ENCODE measurements at regions not wholly inside any gene's neighbourhood (a gene's known extent, or its start where the extent isn't known, plus 50 kb on each side); places are given as distances from the start of the nearest gene placed in this dataset.

DNA sequence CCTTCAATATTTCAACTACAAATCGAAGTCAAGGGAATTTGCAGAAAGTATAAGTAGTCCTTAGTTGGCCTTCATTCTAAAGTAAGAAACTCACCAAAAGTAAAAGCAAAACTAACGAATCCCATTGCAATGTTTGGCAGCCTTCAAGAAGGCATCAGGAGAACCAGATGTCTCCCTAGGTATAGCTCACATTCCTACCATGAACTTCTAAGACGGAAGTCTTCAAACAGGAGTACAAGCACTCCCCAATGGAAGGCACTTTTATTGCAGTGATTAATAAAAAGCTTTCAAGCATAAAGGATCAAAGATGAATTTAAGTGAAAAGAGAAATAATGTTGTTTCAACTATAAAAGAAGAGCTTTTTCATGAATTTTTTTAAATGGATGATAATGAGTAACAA, 236.0 kb upstream of the NR5A2 start:
- Mint-ChIP-seq H3K27ac (no peak overlapping the region), H3K27me3 (peaks cover 5% of the 10 kb centered on the region), H3K9me3 (peaks cover 2% of the 10 kb centered on the region), H3K4me1 (no peaks in the 10 kb centered on the region), H3K4me3 (no peak overlapping the region), H3K36me3 (no peaks in the 10 kb centered on the region)
- no peak for ATAC-seq

DNA sequence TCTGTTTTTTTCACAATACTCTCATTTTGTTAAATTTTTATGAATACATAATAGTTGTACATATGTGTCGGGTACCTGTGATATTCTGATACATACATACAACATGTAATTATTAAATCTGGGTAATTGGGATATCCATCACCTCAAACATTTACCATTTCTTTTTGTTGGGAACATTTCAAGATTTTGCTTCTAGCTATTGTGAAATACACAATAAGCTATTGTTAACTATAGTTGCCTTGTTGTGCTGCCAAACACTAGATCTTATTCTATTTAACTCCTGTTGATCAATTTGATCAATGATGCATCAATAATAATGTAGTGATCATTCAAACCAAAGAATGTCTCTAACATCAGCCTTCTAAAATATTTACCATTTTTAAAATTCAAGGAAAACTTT, 234.6 kb upstream of the NR5A2 start:
- peaks cover 12% of the 10 kb centered on the region for H3K27me3 Mint-ChIP-seq
- H3K4me1 Mint-ChIP-seq = no peaks in the 10 kb centered on the region
- ATAC-seq = no peak
- no peak overlapping the region for H3K27ac Mint-ChIP-seq
- peaks cover 2% of the 10 kb centered on the region for H3K9me3 Mint-ChIP-seq
- no peak overlapping the region for H3K4me3 Mint-ChIP-seq
- H3K36me3 Mint-ChIP-seq = no peaks in the 10 kb centered on the region

DNA sequence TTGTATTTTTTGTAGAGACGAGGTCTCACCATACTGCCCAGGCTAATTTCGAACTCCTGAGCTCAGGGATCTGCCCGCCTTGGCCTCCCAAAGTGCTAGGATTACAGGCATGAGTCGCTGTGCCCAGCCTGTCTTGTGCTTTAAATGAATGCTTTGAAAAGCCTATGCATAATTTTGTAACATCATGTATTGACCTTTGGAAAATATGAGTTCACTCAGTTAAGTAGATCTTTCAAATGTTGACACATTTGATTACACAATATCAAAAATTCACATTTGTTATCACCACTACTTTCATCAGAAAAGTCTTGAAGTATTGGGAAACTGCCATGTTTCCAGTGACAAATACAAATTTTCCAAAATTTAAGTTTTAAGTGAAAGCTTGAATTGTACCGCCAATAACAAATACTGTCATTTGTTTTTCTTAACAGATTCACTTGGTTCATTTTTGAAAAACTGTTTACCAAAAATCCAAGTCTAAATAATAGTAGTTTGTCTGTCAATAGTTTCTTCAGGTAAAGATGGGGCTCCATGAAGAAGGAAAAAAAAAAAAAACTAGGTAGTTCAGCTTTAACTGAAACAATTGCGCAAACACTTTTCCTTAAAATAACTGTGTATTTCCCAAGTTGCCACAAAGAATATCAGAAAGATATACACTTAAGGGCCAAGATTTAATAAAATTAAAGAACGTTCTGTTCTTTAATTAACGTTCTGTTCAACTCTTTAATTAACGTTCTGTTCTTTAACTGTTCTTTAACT, 233.2 kb upstream of the NR5A2 start:
- Mint-ChIP-seq H3K27ac (no peak overlapping the region), H3K4me1 (no peaks in the 10 kb centered on the region)
- ATAC-seq = no peak

DNA sequence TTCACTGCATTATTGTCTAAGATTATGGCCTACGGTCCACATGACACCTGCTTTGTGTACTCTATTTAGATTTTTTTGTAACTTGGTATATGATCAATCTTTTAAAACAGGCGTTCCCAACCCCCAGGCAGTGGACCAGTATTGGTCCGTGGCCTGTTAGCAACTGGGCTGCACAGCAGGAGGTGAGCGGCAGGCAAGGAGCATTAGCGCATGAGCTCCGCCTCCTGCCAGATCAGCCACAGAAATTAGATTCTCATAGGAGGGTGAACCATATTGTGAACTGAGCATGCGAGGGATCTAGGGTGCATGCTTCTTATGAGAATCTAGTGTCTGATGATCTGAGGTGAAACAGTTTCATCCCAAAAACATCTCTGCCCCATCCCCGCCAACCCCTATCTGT, 228.4 kb upstream of the NR5A2 start:
- H3K4me3 Mint-ChIP-seq = no peak overlapping the region
- no peaks in the 10 kb centered on the region for H3K4me1 Mint-ChIP-seq
- H3K27ac Mint-ChIP-seq = no peak overlapping the region
- H3K27me3 Mint-ChIP-seq = peaks cover 39% of the 10 kb centered on the region
- no peaks in the 10 kb centered on the region for H3K36me3 Mint-ChIP-seq
- no peak for ATAC-seq
- peaks cover 2% of the 10 kb centered on the region for H3K9me3 Mint-ChIP-seq

More for the DNA sequence above, 233.2 kb upstream of the NR5A2 start:
- peaks cover 12% of the 10 kb centered on the region for H3K27me3 Mint-ChIP-seq
- H3K9me3 Mint-ChIP-seq = peaks cover 2% of the 10 kb centered on the region
- no peaks in the 10 kb centered on the region for H3K36me3 Mint-ChIP-seq
- H3K4me3 Mint-ChIP-seq = no peak overlapping the region

DNA sequence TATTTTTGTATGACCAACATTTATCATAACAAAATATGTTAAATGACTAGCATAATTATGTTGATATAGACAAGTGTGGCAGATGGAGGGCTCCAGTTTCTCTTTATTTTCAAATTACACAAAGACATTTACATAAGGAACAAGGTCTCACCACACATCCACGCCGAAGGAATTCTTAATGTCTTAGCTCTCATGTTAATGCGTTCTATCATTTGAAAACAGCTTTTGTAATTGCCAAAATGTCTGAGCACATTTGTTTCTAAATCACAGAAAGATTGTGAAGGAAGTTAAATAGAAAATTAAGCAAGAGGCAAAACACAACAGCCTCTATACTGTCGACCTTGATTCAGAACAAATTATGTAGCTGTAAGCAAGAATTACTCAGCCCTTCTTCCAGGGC, 223.0 kb upstream of the NR5A2 start:
- no peaks in the 10 kb centered on the region for H3K36me3 Mint-ChIP-seq
- no peak overlapping the region for H3K4me3 Mint-ChIP-seq
- no peaks in the 10 kb centered on the region for H3K4me1 Mint-ChIP-seq
- no peak for ATAC-seq
- H3K27ac Mint-ChIP-seq = no peak overlapping the region
- peaks cover 26% of the 10 kb centered on the region for H3K27me3 Mint-ChIP-seq
- no peaks in the 10 kb centered on the region for H3K9me3 Mint-ChIP-seq

DNA sequence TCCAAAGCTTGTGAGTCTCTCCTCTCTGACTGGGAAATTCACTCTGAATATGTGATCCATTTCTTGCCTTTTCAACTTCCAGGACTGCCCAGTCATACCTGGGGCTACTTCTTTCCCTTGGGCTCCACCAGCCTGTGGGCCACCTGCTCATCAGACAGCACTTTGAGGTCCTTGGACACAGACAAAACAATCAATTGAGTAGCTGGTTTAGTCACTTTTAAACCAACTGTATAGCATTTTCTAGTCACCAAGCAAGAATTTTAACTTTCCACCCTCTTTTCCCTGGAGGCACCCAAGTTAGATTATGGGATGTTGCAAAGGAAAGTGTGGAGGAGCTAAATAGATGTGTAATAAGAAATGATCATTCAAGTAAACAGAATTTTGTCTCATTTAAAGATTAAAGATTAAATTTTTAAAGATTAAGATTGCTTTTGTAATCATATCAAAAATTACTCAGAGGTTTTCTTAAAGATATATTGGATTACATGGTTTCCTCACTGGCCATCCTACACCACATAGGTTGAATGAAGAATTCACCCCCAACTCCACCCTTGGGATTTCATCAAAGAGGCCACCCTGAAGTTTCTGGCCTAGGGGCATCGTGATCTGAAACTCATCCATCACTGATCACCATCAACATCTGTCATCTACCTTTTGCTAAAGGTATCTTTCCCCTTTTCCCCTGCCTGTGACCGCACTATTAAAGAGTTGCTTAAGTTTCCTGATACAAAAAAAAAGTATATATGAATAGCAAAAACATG, 219.2 kb upstream of the NR5A2 start:
- H3K4me3 Mint-ChIP-seq = no peak overlapping the region
- no peaks in the 10 kb centered on the region for H3K4me1 Mint-ChIP-seq
- no peaks in the 10 kb centered on the region for H3K9me3 Mint-ChIP-seq
- ATAC-seq = no peak
- no peak overlapping the region for H3K27ac Mint-ChIP-seq
- no peaks in the 10 kb centered on the region for H3K36me3 Mint-ChIP-seq
- H3K27me3 Mint-ChIP-seq = peaks cover 13% of the 10 kb centered on the region

DNA sequence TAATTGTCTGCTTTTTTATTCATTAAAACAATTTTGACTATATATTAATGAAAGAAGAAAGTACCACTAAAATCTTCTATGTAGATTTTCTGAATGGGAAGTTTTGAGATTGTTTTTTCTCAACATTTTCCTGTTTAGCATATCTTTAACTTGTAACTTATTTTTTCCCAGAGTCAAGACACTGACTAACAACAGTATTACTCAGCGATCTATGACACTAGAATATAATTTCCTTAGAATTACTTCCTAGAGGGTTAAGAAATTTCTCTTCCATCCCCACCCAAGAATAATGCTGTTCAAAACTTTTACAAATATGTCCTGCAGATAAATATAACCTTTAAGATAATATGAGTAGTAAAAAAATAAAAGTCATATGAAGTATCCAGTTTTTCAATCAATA, 218.2 kb upstream of the NR5A2 start:
- ATAC-seq = no peak
- H3K9me3 Mint-ChIP-seq = no peaks in the 10 kb centered on the region
- no peaks in the 10 kb centered on the region for H3K36me3 Mint-ChIP-seq
- peaks cover 18% of the 10 kb centered on the region for H3K27me3 Mint-ChIP-seq
- H3K27ac Mint-ChIP-seq = no peak overlapping the region
- H3K4me3 Mint-ChIP-seq = no peak overlapping the region
- no peaks in the 10 kb centered on the region for H3K4me1 Mint-ChIP-seq

DNA sequence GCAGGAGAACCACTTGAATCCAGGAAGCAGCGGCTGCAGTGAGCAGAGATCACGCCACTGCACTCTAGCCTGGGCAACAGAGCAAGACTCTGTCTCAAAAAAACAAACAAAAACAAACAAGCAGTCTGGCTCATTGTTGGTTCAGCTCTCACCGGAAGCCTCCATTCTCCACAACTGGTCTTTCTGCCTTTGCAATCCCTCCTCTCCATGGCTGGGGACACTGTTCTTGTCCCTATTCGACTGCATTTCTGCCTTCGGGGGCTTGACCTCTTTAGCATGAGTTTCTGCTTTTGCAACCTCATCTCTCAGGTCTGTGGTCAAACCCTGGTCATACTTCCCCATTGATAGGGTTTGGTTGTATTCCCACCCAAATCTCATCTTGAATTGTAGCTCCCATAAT, 216.3 kb upstream of the NR5A2 start:
- H3K4me1 Mint-ChIP-seq = no peaks in the 10 kb centered on the region
- H3K36me3 Mint-ChIP-seq = no peaks in the 10 kb centered on the region
- peaks cover 3% of the 10 kb centered on the region for H3K9me3 Mint-ChIP-seq
- no peak for ATAC-seq
- no peak overlapping the region for H3K27ac Mint-ChIP-seq
- peaks cover 24% of the 10 kb centered on the region for H3K27me3 Mint-ChIP-seq
- H3K4me3 Mint-ChIP-seq = no peak overlapping the region

DNA sequence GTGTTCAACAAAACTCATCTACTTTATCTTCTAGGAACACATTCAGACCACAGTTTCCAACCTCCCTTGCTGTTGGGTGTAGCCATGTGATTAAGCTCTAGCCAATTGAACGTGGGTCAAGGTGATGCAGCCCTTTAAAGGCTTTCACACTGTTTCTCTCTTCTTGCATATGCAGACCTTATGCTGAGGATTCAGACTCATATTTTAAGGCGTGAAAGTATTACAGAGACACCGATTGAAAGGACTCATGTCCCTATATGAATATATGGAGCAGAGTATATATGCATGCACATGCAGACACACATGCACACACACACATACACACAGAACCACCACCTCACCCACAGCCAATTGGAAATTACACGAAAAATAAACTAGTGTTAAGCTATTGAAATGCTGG, 214.3 kb upstream of the NR5A2 start:
- Mint-ChIP-seq H3K27ac (no peak overlapping the region), H3K4me1 (no peaks in the 10 kb centered on the region), H3K36me3 (no peaks in the 10 kb centered on the region), H3K27me3 (peaks cover 24% of the 10 kb centered on the region), H3K9me3 (peaks cover 3% of the 10 kb centered on the region), H3K4me3 (no peak overlapping the region)
- no peak for ATAC-seq

DNA sequence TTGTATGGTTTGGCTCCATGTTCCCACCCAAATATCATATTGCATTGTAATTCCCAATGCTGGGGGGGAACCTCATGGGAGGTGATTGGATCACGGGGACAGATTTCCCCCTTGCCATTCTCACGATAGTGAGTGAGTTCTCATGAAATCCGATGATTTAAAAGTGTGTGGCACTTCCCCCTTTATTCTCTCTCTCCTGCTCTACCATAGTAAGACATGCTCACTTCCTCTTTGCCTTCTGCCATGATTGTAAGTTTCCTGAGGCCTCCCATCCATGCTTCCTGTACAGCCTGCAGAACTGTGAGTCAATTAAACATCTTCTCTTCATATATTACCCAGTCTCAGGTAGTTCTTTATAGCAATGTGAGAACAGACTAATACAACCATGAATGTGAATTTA, 211.6 kb upstream of the NR5A2 start:
- ATAC-seq = no peak
- Mint-ChIP-seq H3K36me3 (no peaks in the 10 kb centered on the region), H3K27me3 (peaks cover 18% of the 10 kb centered on the region), H3K4me1 (no peaks in the 10 kb centered on the region), H3K4me3 (no peak overlapping the region), H3K27ac (no peak overlapping the region), H3K9me3 (peaks cover 3% of the 10 kb centered on the region)

DNA sequence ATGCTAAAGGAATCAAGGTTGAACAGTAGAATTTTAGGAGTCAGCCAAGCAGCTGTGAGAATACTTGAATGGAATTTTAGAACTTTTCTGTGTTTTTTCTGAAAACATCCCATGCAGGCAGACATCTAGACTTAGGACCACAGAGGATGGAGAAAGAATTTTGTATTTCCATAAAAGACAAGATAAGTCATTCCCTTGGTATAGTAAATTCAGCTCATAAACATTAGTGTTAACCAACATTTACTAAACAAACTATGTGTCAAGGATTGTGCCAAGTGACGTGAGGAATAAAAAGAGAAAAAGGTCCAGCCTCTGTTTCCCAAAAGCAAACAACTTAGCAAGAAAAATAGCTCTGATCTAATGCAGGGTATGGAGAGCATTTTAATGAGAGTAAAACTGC, 210.2 kb upstream of the NR5A2 start:
- Mint-ChIP-seq H3K9me3 (peaks cover 3% of the 10 kb centered on the region), H3K27me3 (peaks cover 11% of the 10 kb centered on the region), H3K36me3 (no peaks in the 10 kb centered on the region), H3K27ac (no peak overlapping the region), H3K4me1 (no peaks in the 10 kb centered on the region), H3K4me3 (no peak overlapping the region)
- ATAC-seq = no peak

DNA sequence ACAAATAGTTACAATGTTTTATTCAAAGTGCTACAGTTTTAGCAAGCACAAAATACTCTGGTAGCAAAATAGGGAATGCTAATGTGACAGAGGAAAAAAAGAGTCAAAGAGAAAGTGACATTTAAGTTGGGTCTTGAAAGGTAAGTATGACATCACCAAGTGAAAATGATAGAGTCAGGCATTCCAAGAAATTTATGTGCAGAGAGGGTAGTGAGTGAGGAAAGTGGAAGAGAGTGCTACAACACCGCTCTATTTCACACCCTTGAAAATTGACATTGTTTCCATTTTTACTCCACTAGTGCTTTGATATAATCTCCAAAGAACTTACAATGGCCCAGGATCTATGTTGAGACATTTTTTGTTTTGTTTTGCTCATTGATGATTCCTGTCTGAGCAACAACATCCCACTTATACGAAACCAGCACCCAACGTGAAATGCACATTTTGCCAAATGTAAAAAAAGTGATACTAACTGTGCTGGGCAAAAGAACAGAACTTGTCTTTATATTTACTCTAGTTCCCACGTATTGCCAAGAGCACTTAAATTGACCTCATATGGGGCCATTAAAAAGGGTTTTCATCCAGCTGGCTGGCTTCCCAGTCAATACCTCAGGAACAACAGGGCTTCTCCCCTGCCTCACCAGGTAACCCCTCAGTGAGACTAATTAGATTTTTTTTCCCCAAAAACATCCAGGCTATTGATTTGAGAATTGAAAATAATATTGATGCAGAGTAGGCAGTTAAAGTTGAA, 206.3 kb upstream of the NR5A2 start:
- H3K27ac Mint-ChIP-seq = no peak overlapping the region
- no peak for ATAC-seq

DNA sequence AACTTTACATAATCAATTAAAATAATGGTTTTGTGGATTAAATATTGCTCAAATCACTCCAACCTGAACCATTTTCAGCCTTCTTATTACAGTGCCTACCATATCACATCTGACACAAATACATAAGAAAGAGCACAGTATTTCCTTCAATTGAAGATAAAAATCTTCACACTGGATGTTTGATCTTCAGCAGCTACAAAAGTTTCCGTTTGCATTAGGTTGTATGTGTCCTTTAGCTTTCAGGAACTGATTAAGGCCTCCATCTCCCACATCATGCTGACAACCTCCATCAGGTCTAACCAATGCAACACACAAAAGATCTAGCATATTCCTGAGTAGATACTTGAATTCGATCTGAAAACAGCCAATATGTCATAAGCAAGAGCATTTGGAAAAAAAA, 195.1 kb upstream of the NR5A2 start:
- Mint-ChIP-seq H3K36me3 (no peaks in the 10 kb centered on the region), H3K9me3 (peaks cover 6% of the 10 kb centered on the region), H3K27me3 (peaks cover 43% of the 10 kb centered on the region), H3K4me1 (no peaks in the 10 kb centered on the region), H3K4me3 (no peak overlapping the region), H3K27ac (no peak overlapping the region)
- ATAC-seq = no peak

More for the DNA sequence above, 206.3 kb upstream of the NR5A2 start:
- no peaks in the 10 kb centered on the region for H3K9me3 Mint-ChIP-seq
- H3K4me3 Mint-ChIP-seq = no peak overlapping the region
- H3K27me3 Mint-ChIP-seq = peaks cover 18% of the 10 kb centered on the region
- no peaks in the 10 kb centered on the region for H3K4me1 Mint-ChIP-seq
- no peaks in the 10 kb centered on the region for H3K36me3 Mint-ChIP-seq

DNA sequence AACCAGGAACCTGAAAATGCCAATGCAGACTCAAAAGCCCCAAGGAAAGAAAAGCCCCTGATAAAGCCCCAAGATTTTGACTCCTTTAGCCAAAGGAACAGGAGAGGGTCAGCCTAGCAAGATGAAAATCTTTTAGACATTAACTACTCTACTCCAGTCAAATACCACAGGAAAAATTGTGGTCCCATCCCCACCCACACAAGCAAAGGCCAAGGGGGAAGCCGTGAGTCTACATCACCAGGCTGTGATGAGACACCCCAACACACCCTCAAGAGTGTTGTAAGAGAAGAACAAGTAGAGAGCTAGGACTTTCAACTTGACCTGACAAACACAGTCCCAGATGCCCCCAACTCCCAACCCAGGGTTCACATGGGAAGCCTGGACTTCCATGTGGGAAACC, 192.8 kb upstream of the NR5A2 start:
- no peaks in the 10 kb centered on the region for H3K4me1 Mint-ChIP-seq
- H3K4me3 Mint-ChIP-seq = no peak overlapping the region
- no peak overlapping the region for H3K27ac Mint-ChIP-seq
- no peaks in the 10 kb centered on the region for H3K36me3 Mint-ChIP-seq
- H3K9me3 Mint-ChIP-seq = peaks cover 8% of the 10 kb centered on the region
- no peak for ATAC-seq
- peaks cover 43% of the 10 kb centered on the region for H3K27me3 Mint-ChIP-seq

DNA sequence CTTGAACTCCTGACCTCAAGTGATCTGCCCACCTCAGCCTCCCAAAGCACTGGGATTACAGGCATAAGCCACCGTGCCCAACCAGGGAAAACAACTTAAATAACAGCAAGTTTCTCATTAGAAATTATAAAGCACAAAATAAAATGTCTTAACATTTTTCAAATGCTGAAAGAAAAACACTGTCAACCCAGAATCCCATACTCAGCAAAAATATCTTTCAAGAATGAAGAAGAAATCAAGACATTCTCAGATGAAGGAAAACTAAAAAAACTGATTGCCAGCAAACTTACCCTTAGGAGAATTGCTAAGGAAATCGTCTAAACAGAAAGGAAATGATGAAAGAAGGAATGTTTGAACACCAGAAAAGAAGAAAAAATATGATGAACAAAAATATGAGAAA, 191.1 kb upstream of the NR5A2 start:
- H3K9me3 Mint-ChIP-seq = peaks cover 8% of the 10 kb centered on the region
- H3K27ac Mint-ChIP-seq = no peak overlapping the region
- peaks cover 43% of the 10 kb centered on the region for H3K27me3 Mint-ChIP-seq
- ATAC-seq = no peak
- no peak overlapping the region for H3K4me3 Mint-ChIP-seq
- no peaks in the 10 kb centered on the region for H3K36me3 Mint-ChIP-seq
- H3K4me1 Mint-ChIP-seq = no peaks in the 10 kb centered on the region

Measured in stimulated activated memory B cell treated with anti-CD40 and anti-IgM and Interleukin-4, amounts not matched to agents 10 μg/mL and 1 μg/mL and 100 μg/mL, for 72 hours (primary cell).